Bronchial epithelial cell (primary cell): ENCODE measurements at regions not wholly inside any gene's neighbourhood (a gene's known extent, or its start where the extent isn't known, plus 50 kb on each side); places are given as distances from the start of the nearest gene placed in this dataset.

Source experiments
- DNase-seq: peaks from one replicate; pipeline ENCODE4 v3.0.0-alpha.2; 2010; ENCODE audit warnings: low read depth
- FAIRE-seq: peaks from 2 replicates; lab custom pipeline; 2011; peaks lifted over from hg19 to GRCh38; lab: Jason Lieb, UNC
- H3K27me3 ChIP-seq: 2 replicates; pipeline ENCODE4 v1.5.1; 2011; ENCODE audit warnings: low read length; ENCODE audit not compliant: control insufficient read depth, insufficient read depth
- H3K36me3 ChIP-seq: 2 replicates; pipeline ENCODE4 v1.5.1; 2011; ENCODE audit warnings: low read length; ENCODE audit not compliant: control insufficient read depth, insufficient read depth
- H3K4me3 ChIP-seq: 2 replicates; pipeline ENCODE4 v1.5.1; 2011; ENCODE audit warnings: mild to moderate bottlenecking, low read depth, low read length, control low read depth
- CTCF ChIP-seq: IDR thresholded peaks from 2 replicates; pipeline ENCODE4 v1.5.1; 2011; ENCODE audit warnings: mild to moderate bottlenecking, moderate library complexity, low read length, control low read depth, inconsistent platforms; ENCODE audit not compliant: insufficient read depth, severe bottlenecking

GRCh38 chr2:15687243-15687642 is 95.6 kb downstream of the DDX1 start:
- DNase-seq (no peak), FAIRE-seq (no peak)
- H3K36me3 ChIP-seq, result no peaks in the 10 kb centered on the region
- H3K4me3 ChIP-seq, result no peak overlapping the region
- no peak for TF ChIP-seq CTCF
- peaks cover 2% of the 10 kb centered on the region for H3K27me3 ChIP-seq

- DNase-seq (no peak), FAIRE-seq (no peak)
- no peak for TF ChIP-seq CTCF
- peaks cover 2% of the 10 kb centered on the region for H3K27me3 ChIP-seq
- H3K4me3 ChIP-seq, result no peak overlapping the region
- no peaks in the 10 kb centered on the region for H3K36me3 ChIP-seq
Observed at GRCh38 chr2:15687720-15688119, 96.1 kb downstream of the DDX1 start.

GRCh38 chr2:15688924-15689568 is 97.4 kb downstream of the DDX1 start:
- peaks cover 2% of the 10 kb centered on the region for H3K27me3 ChIP-seq
- DNase-seq (no peak), FAIRE-seq (no peak)
- no peak for TF ChIP-seq CTCF
- no peak overlapping the region for H3K4me3 ChIP-seq
- no peaks in the 10 kb centered on the region for H3K36me3 ChIP-seq

DNA sequence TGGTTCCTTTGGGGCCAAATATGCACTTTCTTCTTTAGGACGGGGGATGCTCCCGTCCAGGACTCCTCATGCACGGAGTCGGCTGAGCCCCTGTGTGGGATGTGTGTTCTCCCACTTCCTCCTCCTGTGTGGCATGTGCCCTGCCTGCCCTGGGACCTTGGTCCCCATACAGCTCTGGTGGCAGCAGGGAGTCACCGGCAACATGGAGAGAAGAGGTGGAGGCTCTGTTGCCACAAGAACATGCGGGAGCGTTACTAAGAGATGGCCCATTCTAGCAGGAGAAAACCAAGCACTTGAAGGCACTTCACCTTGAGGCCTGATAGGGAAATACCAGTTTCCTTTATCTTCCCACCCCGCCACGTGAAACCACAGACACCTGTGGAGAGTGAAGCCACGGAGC is 98.0 kb downstream of the DDX1 start:
- Histone ChIP-seq H3K36me3 (no peaks in the 10 kb centered on the region), H3K27me3 (peaks cover 2% of the 10 kb centered on the region), H3K4me3 (no peak overlapping the region)
- DNase-seq (no peak), FAIRE-seq (no peak)
- no peak for TF ChIP-seq CTCF

GRCh38 chr2:15691586-15692310 is 100.1 kb downstream of the DDX1 start:
- no peaks in the 10 kb centered on the region for H3K36me3 ChIP-seq
- DNase-seq (no peak), FAIRE-seq (no peak)
- no peak overlapping the region for H3K4me3 ChIP-seq
- no peak for TF ChIP-seq CTCF
- peaks cover 2% of the 10 kb centered on the region for H3K27me3 ChIP-seq
